Keratinocyte (primary cell): ENCODE measurements at regions not wholly inside any gene's neighbourhood (a gene's known extent, or its start where the extent isn't known, plus 50 kb on each side); places are given as distances from the start of the nearest gene placed in this dataset.

Experiments used
- DNase-seq: peaks from one replicate; pipeline ENCODE4 v3.0.0-alpha.2; 2011; ENCODE audit warnings: low read depth, missing footprints, low spot score
- FAIRE-seq: peaks from 2 replicates; lab custom pipeline; 2011; peaks lifted over from hg19 to GRCh38; lab: Jason Lieb, UNC
- H2AFZ ChIP-seq: 2 replicates; pipeline ENCODE4 v1.6.0; 2012; ENCODE audit warnings: low read length, control low read depth, inconsistent platforms; ENCODE audit not compliant: control insufficient read depth
- H3K27ac ChIP-seq: 2 replicates; pipeline ENCODE4 v1.5.1; 2011; ENCODE audit warnings: low read length; ENCODE audit not compliant: control insufficient read depth, insufficient read depth
- H3K27me3 ChIP-seq: 3 replicates; pipeline ENCODE4 v1.6.0; 2011; ENCODE audit warnings: low read length; ENCODE audit not compliant: control insufficient read depth, insufficient read depth; ENCODE audit errors: extremely low read depth
- H3K36me3 ChIP-seq, 2 experiments: 2 replicates in 1 of 2; 3 replicates in 1 of 2; pipeline ENCODE4 v1.5.1; 2011; ENCODE audit warnings: low read length in 2 of 2, mild to moderate bottlenecking in 1 of 2; ENCODE audit not compliant: control insufficient read depth in 2 of 2, insufficient read depth in 2 of 2; ENCODE audit errors: extremely low read depth in 1 of 2
- H3K4me1 ChIP-seq: 3 replicates; pipeline ENCODE4 v1.5.1; 2011; ENCODE audit warnings: low read length; ENCODE audit not compliant: control insufficient read depth, insufficient read depth; ENCODE audit errors: extremely low read depth
- H3K4me2 ChIP-seq: 3 replicates; pipeline ENCODE4 v1.6.0; 2011; ENCODE audit warnings: low read depth, low read length; ENCODE audit not compliant: control insufficient read depth, insufficient read depth; ENCODE audit errors: extremely low read depth
- H3K4me3 ChIP-seq, 3 experiments: fragments of 200-600 bp in 1 of 3; sonication (generic) in 1 of 3; 2 replicates in 2 of 3; 3 replicates in 1 of 3; pipeline ENCODE4 v1.5.1; 2011 to 2016; ENCODE audit warnings: low read length in 3 of 3, mild to moderate bottlenecking in 3 of 3, control low read depth in 2 of 3, inconsistent platforms in 1 of 3, low read depth in 1 of 3, mixed read lengths in 1 of 3, mixed run types in 1 of 3, moderate library complexity in 1 of 3; ENCODE audit not compliant: control insufficient read depth in 2 of 3, insufficient read depth in 2 of 3; ENCODE audit errors: extremely low read depth in 1 of 3
- H3K79me2 ChIP-seq: 2 replicates; pipeline ENCODE4 v1.6.0; 2012; ENCODE audit warnings: low read length; ENCODE audit not compliant: control insufficient read depth, insufficient read depth
- H3K9ac ChIP-seq: 3 replicates; pipeline ENCODE4 v1.6.0; 2011; ENCODE audit warnings: low read length; ENCODE audit not compliant: control insufficient read depth, insufficient read depth; ENCODE audit errors: extremely low read depth
- H3K9me1 ChIP-seq: 3 replicates; pipeline ENCODE4 v1.6.0; 2011; ENCODE audit warnings: low read length; ENCODE audit not compliant: control insufficient read depth, insufficient read depth; ENCODE audit errors: extremely low read depth
- H3K9me3 ChIP-seq: 2 replicates; pipeline ENCODE4 v1.5.1; 2012; ENCODE audit warnings: low read depth, low read length; ENCODE audit not compliant: control insufficient read depth
- H4K20me1 ChIP-seq: 3 replicates; pipeline ENCODE4 v1.6.0; 2011; ENCODE audit warnings: low read length; ENCODE audit not compliant: control insufficient read depth, insufficient read depth; ENCODE audit errors: extremely low read depth
- CTCF ChIP-seq, 3 experiments: IDR thresholded peaks in 1 of 3; conservative IDR thresholded peaks in 1 of 3; optimal IDR thresholded peaks in 1 of 3; 2 replicates in 2 of 3; 3 replicates in 1 of 3; pipeline versions ENCODE3 to v1.5.1; 2011; ENCODE audit warnings: low read length in 3 of 3, mild to moderate bottlenecking in 3 of 3, moderate library complexity in 2 of 3, control low read depth in 1 of 3, inconsistent platforms in 1 of 3; ENCODE audit not compliant: insufficient read depth in 2 of 3; ENCODE audit errors: extremely low read depth in 1 of 3
- EZH2 ChIP-seq: IDR thresholded peaks from one replicate; pipeline ENCODE4 v1.6.1; 2012; ENCODE audit warnings: inconsistent platforms, mild to moderate bottlenecking, low read length, moderate library complexity
- dilution Hi-C: fragments of 300-500 bp; cut with MboI; formaldehyde crosslinking; loops from one replicate; pipeline ENCODE4 v1.7.0; 2020; ENCODE audit warnings: low sequenced_read_pairs; ENCODE audit not compliant: extremely low pct_ligation_motif_present

DNA sequence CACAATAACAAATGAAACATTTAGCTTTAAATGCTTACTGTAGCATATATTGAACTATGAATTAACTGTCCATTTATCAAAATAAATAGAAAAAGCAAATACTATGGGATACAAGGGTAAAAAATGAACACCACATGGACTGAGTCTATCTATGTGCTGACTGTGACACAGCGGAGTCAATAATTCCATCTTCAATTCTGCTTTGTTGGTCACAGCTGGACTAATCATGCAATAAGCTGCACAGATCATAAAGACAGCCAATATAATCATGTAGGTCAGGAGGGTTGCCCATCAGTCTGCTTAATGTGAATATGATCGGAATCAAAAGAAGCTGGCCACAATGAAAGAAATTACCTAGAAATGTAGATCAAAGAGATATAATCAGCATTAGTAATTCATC lies 95.7 kb upstream of the FAM47A start:
- FAIRE-seq (no peak), DNase-seq (no peak)
- Histone ChIP-seq H4K20me1 (no peaks in the 10 kb centered on the region), H3K9me1 (no peaks in the 10 kb centered on the region), H3K9me3 (no peaks in the 10 kb centered on the region), H2AFZ (no peak overlapping the region), H3K27ac (no peak overlapping the region), H3K27me3 (no peaks in the 10 kb centered on the region), H3K79me2 (no peaks in the 10 kb centered on the region), H3K4me2 (no peak overlapping the region), H3K36me3 (no peaks in the 10 kb centered on the region), H3K9ac (no peak overlapping the region), H3K4me1 (no peaks in the 10 kb centered on the region), H3K4me3 (no peak overlapping the region)
- TF ChIP-seq CTCF (optimal IDR thresholded peaks at IDR 0.05 in 1 of 3, IDR thresholded peaks at IDR 0.05 in 1 of 3, conservative IDR thresholded peaks at IDR 0.05 in 1 of 3; ENCODE audit: extremely low read depth in 1 of 3, insufficient read depth in 2 of 3, low read length in 3 of 3) (no peak), EZH2 (no peak)
- dilution Hi-C loops = no loop called here

DNA sequence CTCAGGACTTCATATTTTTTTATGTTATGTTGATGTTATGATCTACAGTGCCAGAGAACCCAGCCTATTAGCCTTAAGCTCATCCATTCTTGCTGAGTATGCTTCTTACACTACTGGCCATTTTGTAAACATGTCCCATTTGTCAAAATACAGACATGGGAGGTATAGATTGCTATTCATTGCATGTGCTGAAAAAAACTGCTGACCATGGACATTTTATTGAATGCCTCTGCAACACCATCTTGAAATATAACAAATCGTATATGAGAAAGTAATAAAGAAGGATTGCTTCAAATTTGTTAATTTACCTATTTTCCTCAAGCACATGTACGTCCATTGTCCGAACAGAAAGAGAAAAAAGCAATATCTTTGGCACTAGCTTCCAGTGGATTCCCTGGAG lies 91.5 kb upstream of the FAM47A start:
- dilution Hi-C loops = no loop called here
- no peaks in the 10 kb centered on the region for H3K27me3 ChIP-seq
- no peaks in the 10 kb centered on the region for H3K9me3 ChIP-seq
- H3K36me3 ChIP-seq = no peaks in the 10 kb centered on the region
- H3K9ac ChIP-seq = no peak overlapping the region
- no peaks in the 10 kb centered on the region for H4K20me1 ChIP-seq
- H3K79me2 ChIP-seq = no peaks in the 10 kb centered on the region
- no peak overlapping the region for H2AFZ ChIP-seq
- no peak overlapping the region for H3K4me2 ChIP-seq
- no peak for FAIRE-seq
- no peak for DNase-seq
- TF ChIP-seq CTCF (optimal IDR thresholded peaks at IDR 0.05 in 1 of 3, IDR thresholded peaks at IDR 0.05 in 1 of 3, conservative IDR thresholded peaks at IDR 0.05 in 1 of 3; ENCODE audit: extremely low read depth in 1 of 3, insufficient read depth in 2 of 3, low read length in 3 of 3) (no peak), EZH2 (no peak)
- no peak overlapping the region for H3K27ac ChIP-seq
- no peaks in the 10 kb centered on the region for H3K9me1 ChIP-seq
- H3K4me1 ChIP-seq = no peaks in the 10 kb centered on the region
- no peak overlapping the region for H3K4me3 ChIP-seq
